ENCODE measurements at regions not wholly inside any gene's neighbourhood (a gene's known extent, or its start where the extent isn't known, plus 50 kb on each side); places are given as distances from the start of the nearest gene placed in this dataset.

GRCh38 chr12:42868291-42868690, 278.7 kb upstream of the PRICKLE1 start:
- TF ChIP-seq CTCF (IDR thresholded peaks at IDR 0.05) (no peak), POLR2A (IDR thresholded peaks at IDR 0.05) (no peak)

Measured in adrenal gland (tissue), 5 donors.